ENCODE measurements at regions not wholly inside any gene's neighbourhood (a gene's known extent, or its start where the extent isn't known, plus 50 kb on each side); places are given as distances from the start of the nearest gene placed in this dataset.

GRCh38 chr10:61338146-61338545 is 115.0 kb downstream of the TMEM26 start:
- in situ Hi-C loops (cut with MboI), result no loop called here
- Histone ChIP-seq H2AFZ (no peak overlapping the region), H3K27me3 (replicated peaks; ENCODE audit: insufficient read depth) (no peaks in the 10 kb centered on the region), H3K27ac (no peak overlapping the region), H3K36me3 (ENCODE audit: low read depth) (no peaks in the 10 kb centered on the region), H3K4me3 (no peak overlapping the region), H3K4me1 (ENCODE audit: insufficient read depth) (no peaks in the 10 kb centered on the region), H3K4me2 (ENCODE audit: unreplicated experiment) (no peak overlapping the region), H4K20me1 (ENCODE audit: insufficient read depth) (no peaks in the 10 kb centered on the region), H3K9ac (no peak overlapping the region), H3F3A (ENCODE audit: insufficient read depth) (no peaks in the 10 kb centered on the region), H3K9me2 (ENCODE audit: insufficient read depth) (no peaks in the 10 kb centered on the region), H3K9me3 (ENCODE audit: low read depth) (no peaks in the 10 kb centered on the region), H3K79me2 (ENCODE audit: insufficient read depth) (no peaks in the 10 kb centered on the region)
- TF ChIP-seq EZH2 (IDR thresholded peaks at IDR 0.05; ENCODE audit: insufficient read depth, poor library complexity, severe bottlenecking) (no peak), EZH2phosphoT487 (IDR thresholded peaks at IDR 0.05; ENCODE audit: insufficient read depth, low read depth) (no peak)
- WGBS, 2 experiments (ENCODE audit: low coverage in 1 of 2, low lambda C conversion rate in 2 of 2, missing lambda C conversion rate in 2 of 2), result 78 to 84% methylated on average over 1 of the region's 1 CpG
- DNase-seq, result no peak

GRCh38 chr10:61337741-61338140 is 115.4 kb downstream of the TMEM26 start:
- in situ Hi-C loops (cut with MboI), result no loop called here
- Histone ChIP-seq H2AFZ (no peak overlapping the region), H3K79me2 (ENCODE audit: insufficient read depth) (no peaks in the 10 kb centered on the region), H3F3A (ENCODE audit: insufficient read depth) (no peaks in the 10 kb centered on the region), H3K27ac (no peak overlapping the region), H3K27me3 (replicated peaks; ENCODE audit: insufficient read depth) (no peaks in the 10 kb centered on the region), H3K9me2 (ENCODE audit: insufficient read depth) (no peaks in the 10 kb centered on the region), H3K4me2 (ENCODE audit: unreplicated experiment) (no peak overlapping the region), H3K4me3 (no peak overlapping the region), H4K20me1 (ENCODE audit: insufficient read depth) (no peaks in the 10 kb centered on the region), H3K9ac (no peak overlapping the region), H3K9me3 (ENCODE audit: low read depth) (no peaks in the 10 kb centered on the region), H3K36me3 (ENCODE audit: low read depth) (no peaks in the 10 kb centered on the region), H3K4me1 (ENCODE audit: insufficient read depth) (no peaks in the 10 kb centered on the region)
- TF ChIP-seq EZH2 (IDR thresholded peaks at IDR 0.05; ENCODE audit: insufficient read depth, poor library complexity, severe bottlenecking) (no peak), EZH2phosphoT487 (IDR thresholded peaks at IDR 0.05; ENCODE audit: insufficient read depth, low read depth) (no peak)
- 42 to 52% methylated on average over 3 of the region's 3 CpGs for whole genome bisulfite sequencing, 2 experiments (ENCODE audit: low coverage in 1 of 2, low lambda C conversion rate in 2 of 2, missing lambda C conversion rate in 2 of 2)
- no peak for DNase-seq

GRCh38 chr10:61336831-61337230 is 116.3 kb downstream of the TMEM26 start:
- Histone ChIP-seq H3K9me2 (ENCODE audit: insufficient read depth) (no peaks in the 10 kb centered on the region), H3K9me3 (ENCODE audit: low read depth) (no peaks in the 10 kb centered on the region), H3K27me3 (replicated peaks; ENCODE audit: insufficient read depth) (no peaks in the 10 kb centered on the region), H3K36me3 (ENCODE audit: low read depth) (no peaks in the 10 kb centered on the region), H3K4me2 (ENCODE audit: unreplicated experiment) (no peak overlapping the region), H4K20me1 (ENCODE audit: insufficient read depth) (no peaks in the 10 kb centered on the region), H3K4me1 (ENCODE audit: insufficient read depth) (no peaks in the 10 kb centered on the region), H3K4me3 (no peak overlapping the region), H3K27ac (no peak overlapping the region), H3K9ac (no peak overlapping the region), H3K79me2 (ENCODE audit: insufficient read depth) (no peaks in the 10 kb centered on the region), H3F3A (ENCODE audit: insufficient read depth) (no peaks in the 10 kb centered on the region), H2AFZ (no peak overlapping the region)
- TF ChIP-seq EZH2phosphoT487 (IDR thresholded peaks at IDR 0.05; ENCODE audit: insufficient read depth, low read depth) (no peak), EZH2 (IDR thresholded peaks at IDR 0.05; ENCODE audit: insufficient read depth, poor library complexity, severe bottlenecking) (no peak)
- DNase-seq, result no peak
- WGBS, 2 experiments (ENCODE audit: low coverage in 1 of 2, low lambda C conversion rate in 2 of 2, missing lambda C conversion rate in 2 of 2), result 9 to 13% methylated on average over 4 of the region's 4 CpGs
- in situ Hi-C loops (cut with MboI), result no loop called here

GRCh38 chr10:61335359-61335758 is 117.8 kb downstream of the TMEM26 start:
- in situ Hi-C loops (cut with MboI), result no loop called here
- Histone ChIP-seq H4K20me1 (ENCODE audit: insufficient read depth) (no peaks in the 10 kb centered on the region), H3K27me3 (replicated peaks; ENCODE audit: insufficient read depth) (no peaks in the 10 kb centered on the region), H3K4me2 (ENCODE audit: unreplicated experiment) (no peak overlapping the region), H3K27ac (no peak overlapping the region), H3K79me2 (ENCODE audit: insufficient read depth) (no peaks in the 10 kb centered on the region), H2AFZ (no peak overlapping the region), H3K36me3 (ENCODE audit: low read depth) (no peaks in the 10 kb centered on the region), H3K9ac (no peak overlapping the region), H3K4me3 (no peak overlapping the region), H3K9me3 (ENCODE audit: low read depth) (no peaks in the 10 kb centered on the region), H3K4me1 (ENCODE audit: insufficient read depth) (no peaks in the 10 kb centered on the region), H3K9me2 (ENCODE audit: insufficient read depth) (no peaks in the 10 kb centered on the region), H3F3A (ENCODE audit: insufficient read depth) (no peaks in the 10 kb centered on the region)
- no peak for DNase-seq
- TF ChIP-seq EZH2phosphoT487 (IDR thresholded peaks at IDR 0.05; ENCODE audit: insufficient read depth, low read depth), result no peak
- TF ChIP-seq EZH2 (IDR thresholded peaks at IDR 0.05; ENCODE audit: insufficient read depth, poor library complexity, severe bottlenecking), result no peak

GRCh38 chr10:61332581-61332980 is 120.6 kb downstream of the TMEM26 start:
- 17 to 30% methylated on average over 4 of the region's 4 CpGs for WGBS, 2 experiments (ENCODE audit: low coverage in 1 of 2, low lambda C conversion rate in 2 of 2, missing lambda C conversion rate in 2 of 2)
- H3K27me3 ChIP-seq (replicated peaks; ENCODE audit: insufficient read depth), result no peaks in the 10 kb centered on the region
- H4K20me1 ChIP-seq (ENCODE audit: insufficient read depth), result no peaks in the 10 kb centered on the region
- no peaks in the 10 kb centered on the region for H3K36me3 ChIP-seq (ENCODE audit: low read depth)
- TF ChIP-seq EZH2phosphoT487 (IDR thresholded peaks at IDR 0.05; ENCODE audit: insufficient read depth, low read depth), result no peak
- no peak for TF ChIP-seq EZH2 (IDR thresholded peaks at IDR 0.05; ENCODE audit: insufficient read depth, poor library complexity, severe bottlenecking)
- no peak overlapping the region for H2AFZ ChIP-seq
- no peaks in the 10 kb centered on the region for H3K9me3 ChIP-seq (ENCODE audit: low read depth)
- no peaks in the 10 kb centered on the region for H3K4me1 ChIP-seq (ENCODE audit: insufficient read depth)
- in situ Hi-C loops (cut with MboI), result no loop called here
- H3K9ac ChIP-seq, result no peak overlapping the region
- H3K4me3 ChIP-seq, result no peak overlapping the region
- no peak overlapping the region for H3K4me2 ChIP-seq (ENCODE audit: unreplicated experiment)
- H3K9me2 ChIP-seq (ENCODE audit: insufficient read depth), result no peaks in the 10 kb centered on the region
- H3K27ac ChIP-seq, result no peak overlapping the region
- H3K79me2 ChIP-seq (ENCODE audit: insufficient read depth), result no peaks in the 10 kb centered on the region
- H3F3A ChIP-seq (ENCODE audit: insufficient read depth), result no peaks in the 10 kb centered on the region
- no peak for DNase-seq
